Skeletal muscle satellite cell (primary cell): ENCODE measurements at regions not wholly inside any gene's neighbourhood (a gene's known extent, or its start where the extent isn't known, plus 50 kb on each side); places are given as distances from the start of the nearest gene placed in this dataset. TPM values are rescaled to one million over a fixed set of nuclear protein-coding genes. Genes with fewer than 3 reads are reported as not detected.

ENCODE experiments used
- H3K27me3 ChIP-seq: 2 replicates; pipeline ENCODE4 v1.7.0; 2013; ENCODE audit warnings: low read length; ENCODE audit not compliant: control insufficient read depth, insufficient read depth
- H3K36me3 ChIP-seq: 2 replicates; pipeline ENCODE4 v1.7.0; 2013; ENCODE audit warnings: mild to moderate bottlenecking, control low read depth, low read length; ENCODE audit not compliant: insufficient read depth
- H3K4me1 ChIP-seq: 2 replicates; pipeline ENCODE4 v1.7.0; 2013; ENCODE audit warnings: low read length; ENCODE audit not compliant: control insufficient read depth, insufficient read depth
- H3K4me2 ChIP-seq: 2 replicates; pipeline ENCODE4 v1.7.0; 2013; ENCODE audit warnings: mild to moderate bottlenecking, low read length
- H3K4me3 ChIP-seq: 2 replicates; pipeline ENCODE4 v1.7.0; 2013; ENCODE audit warnings: low read length
- H3K9ac ChIP-seq: 2 replicates; pipeline ENCODE4 v1.7.0; 2013; ENCODE audit warnings: mild to moderate bottlenecking, low read depth, low read length, moderate library complexity
- H3K9me3 ChIP-seq: replicated peaks from 2 replicates; pipeline ENCODE4 v1.7.0; 2013; ENCODE audit warnings: mild to moderate bottlenecking, control low read depth, low read length
- small RNA-seq: library from RNA; depleted of rRNA; stranded (forward); fragments of <200 nt; gene quantifications from one replicate; pipeline ENCODE3, GENCODE V24; 2012

- H3K36me3 ChIP-seq, result no peaks in the 10 kb centered on the region
Observed at GRCh38 chr2:6791682-6792081, 74.0 kb downstream of the CMPK2 start.

GRCh38 chr2:6792883-6793282, 72.8 kb downstream of the CMPK2 start:
- H3K36me3 ChIP-seq, result no peaks in the 10 kb centered on the region

More at GRCh38 chr2:6791682-6792081, 74.0 kb downstream of the CMPK2 start:
- H3K9me3 ChIP-seq, result peaks cover 9% of the 10 kb centered on the region
- no peak overlapping the region for H3K4me3 ChIP-seq
- H3K4me1 ChIP-seq, result no peaks in the 10 kb centered on the region
- H3K9ac ChIP-seq, result no peak overlapping the region
- no peak overlapping the region for H3K4me2 ChIP-seq
- no peaks in the 10 kb centered on the region for H3K27me3 ChIP-seq

GRCh38 chr2:6793371-6793770, 72.3 kb downstream of the CMPK2 start:
- Histone ChIP-seq H3K4me3 (no peak overlapping the region), H3K27me3 (no peaks in the 10 kb centered on the region), H3K36me3 (no peaks in the 10 kb centered on the region), H3K9me3 (peaks cover 11% of the 10 kb centered on the region), H3K4me2 (no peak overlapping the region), H3K4me1 (no peaks in the 10 kb centered on the region), H3K9ac (no peak overlapping the region)

More at GRCh38 chr2:6792883-6793282, 72.8 kb downstream of the CMPK2 start:
- Histone ChIP-seq H3K4me1 (no peaks in the 10 kb centered on the region), H3K27me3 (no peaks in the 10 kb centered on the region), H3K4me3 (no peak overlapping the region), H3K4me2 (no peak overlapping the region), H3K9ac (no peak overlapping the region), H3K9me3 (peaks cover 11% of the 10 kb centered on the region)

GRCh38 chr2:6793913-6794312, 71.8 kb downstream of the CMPK2 start:
- no peaks in the 10 kb centered on the region for H3K36me3 ChIP-seq
- no peaks in the 10 kb centered on the region for H3K4me1 ChIP-seq
- no peak overlapping the region for H3K9ac ChIP-seq
- peaks cover 11% of the 10 kb centered on the region for H3K9me3 ChIP-seq
- H3K4me3 ChIP-seq, result no peak overlapping the region
- no peak overlapping the region for H3K4me2 ChIP-seq
- no peaks in the 10 kb centered on the region for H3K27me3 ChIP-seq

DNA sequence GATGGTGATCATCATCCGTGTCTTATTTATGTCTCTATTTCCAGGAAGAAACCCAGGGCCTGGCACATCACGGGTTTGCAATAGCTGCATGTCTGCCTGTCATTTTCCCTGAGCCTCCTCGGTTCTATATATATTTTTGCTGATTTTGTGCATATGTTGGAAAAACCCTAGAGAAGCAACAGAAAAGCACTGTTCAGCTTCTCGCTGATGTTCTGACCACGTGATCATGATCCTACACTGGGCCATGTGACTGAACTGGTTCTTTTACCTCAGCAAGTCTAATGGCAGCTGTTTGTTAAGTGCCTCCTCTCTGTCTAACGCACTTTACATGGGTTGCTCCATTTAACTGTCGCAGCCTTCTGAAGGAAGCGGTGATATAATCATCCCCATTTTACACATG, 71.3 kb downstream of the CMPK2 start:
- no peak overlapping the region for H3K4me2 ChIP-seq
- H3K9ac ChIP-seq, result no peak overlapping the region
- peaks cover 11% of the 10 kb centered on the region for H3K9me3 ChIP-seq
- no peaks in the 10 kb centered on the region for H3K27me3 ChIP-seq
- H3K36me3 ChIP-seq, result no peaks in the 10 kb centered on the region
- no peak overlapping the region for H3K4me3 ChIP-seq
- H3K4me1 ChIP-seq, result no peaks in the 10 kb centered on the region

Small RNAs in the stretch of these regions (small RNA-seq; reads per million reads assigned to genes)
- gene MIR7158, result not detected
